GM18909 (cell line): ENCODE measurements at regions not wholly inside any gene's neighbourhood (a gene's known extent, or its start where the extent isn't known, plus 50 kb on each side); places are given as distances from the start of the nearest gene placed in this dataset.

Source experiments
- ATAC-seq: cut with Tn5 transposase; IDR thresholded peaks from one replicate; pipeline ENCODE4 v1.9.1; 2021; ENCODE audit warnings: mild to moderate bottlenecking; ENCODE audit not compliant: unreplicated experiment, poor library complexity

- no peak for ATAC-seq
Measured at GRCh38 chr14:71201840-71202239, 294.6 kb downstream of the PCNX1 start.

GRCh38 chr14:71202881-71203280 lies 295.6 kb downstream of the PCNX1 start:
- no peak for ATAC-seq

GRCh38 chr14:71203306-71203705 lies 296.0 kb downstream of the PCNX1 start:
- no peak for ATAC-seq

GRCh38 chr14:71204231-71204630 lies 297.0 kb downstream of the PCNX1 start:
- ATAC-seq: no peak

GRCh38 chr14:71204768-71205167 lies 297.5 kb downstream of the PCNX1 start:
- no peak for ATAC-seq

- ATAC-seq: no peak
Measured at GRCh38 chr14:71206123-71206522, 298.9 kb downstream of the PCNX1 start.

GRCh38 chr14:71206766-71207371 lies 299.6 kb downstream of the PCNX1 start:
- ATAC-seq: no peak

- no peak for ATAC-seq
Measured at GRCh38 chr14:71208702-71209357, 301.6 kb downstream of the PCNX1 start.

- no peak for ATAC-seq
Measured at GRCh38 chr14:71209888-71210287, 302.6 kb downstream of the PCNX1 start.

- no peak for ATAC-seq
Measured at GRCh38 chr14:71212093-71212492, 304.8 kb downstream of the PCNX1 start.

GRCh38 chr14:71212683-71213107 lies 305.4 kb downstream of the PCNX1 start:
- no peak for ATAC-seq

- no peak for ATAC-seq
Measured at GRCh38 chr14:71214241-71214640, 307.0 kb downstream of the PCNX1 start.

- ATAC-seq: no peak
Measured at GRCh38 chr14:71220462-71220861, 313.2 kb downstream of the PCNX1 start.

GRCh38 chr14:71221119-71221518 lies 313.9 kb downstream of the PCNX1 start:
- no peak for ATAC-seq

- no peak for ATAC-seq
Measured at GRCh38 chr14:71225113-71225512, 317.9 kb downstream of the PCNX1 start.

GRCh38 chr14:71228711-71229110 lies 321.5 kb downstream of the PCNX1 start:
- no peak for ATAC-seq

- no peak for ATAC-seq
Measured at GRCh38 chr14:71229875-71230274, 322.6 kb downstream of the PCNX1 start.

- ATAC-seq: no peak
Measured at GRCh38 chr14:71230897-71231296, 323.6 kb downstream of the PCNX1 start.

GRCh38 chr14:71231521-71232393 lies 324.5 kb downstream of the PCNX1 start:
- peak; percentile 61 for ATAC-seq

GRCh38 chr14:71232506-71232905 lies 325.2 kb downstream of the PCNX1 start:
- ATAC-seq: no peak

GRCh38 chr14:71235875-71236274 lies 328.6 kb downstream of the PCNX1 start:
- no peak for ATAC-seq
